ENCODE measurements at regions not wholly inside any gene's neighbourhood (a gene's known extent, or its start where the extent isn't known, plus 50 kb on each side); places are given as distances from the start of the nearest gene placed in this dataset.

DNA sequence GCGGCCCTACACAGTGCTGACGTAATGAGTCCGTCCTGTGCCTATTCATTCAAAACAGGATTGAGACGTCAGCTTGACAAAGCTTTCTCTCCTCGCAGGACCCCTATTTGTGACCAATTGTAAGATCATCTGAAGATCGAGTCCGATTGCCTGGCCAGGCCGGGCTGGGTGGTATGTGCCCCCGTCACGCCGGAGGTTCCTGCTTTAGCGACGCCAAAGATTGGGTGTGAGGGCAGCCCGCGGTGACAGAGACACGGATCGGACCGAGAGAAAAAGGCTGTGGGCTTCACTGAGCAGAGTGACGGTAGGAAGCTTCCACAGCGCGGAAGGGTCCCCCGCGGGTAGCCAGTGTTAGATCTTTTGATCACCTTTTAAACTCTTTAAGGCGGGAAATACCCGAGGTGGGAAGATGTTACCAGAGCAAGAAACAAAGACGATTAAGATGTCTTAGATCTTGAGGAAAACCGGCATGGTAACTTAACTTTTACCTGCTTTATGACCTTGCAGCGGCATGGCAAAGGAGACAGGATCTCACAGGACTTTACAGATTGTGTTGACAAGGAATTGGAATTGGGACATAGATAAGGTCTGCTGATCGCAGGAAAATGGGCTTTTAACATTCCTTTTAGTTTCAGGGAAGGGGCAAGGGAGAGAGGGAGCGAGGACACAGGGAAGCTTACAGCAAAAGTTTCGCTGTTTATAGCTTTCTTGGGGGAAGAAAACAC, 220.0 kb downstream of the METTL4 start:
- TF ChIP-seq, protein P1, sequence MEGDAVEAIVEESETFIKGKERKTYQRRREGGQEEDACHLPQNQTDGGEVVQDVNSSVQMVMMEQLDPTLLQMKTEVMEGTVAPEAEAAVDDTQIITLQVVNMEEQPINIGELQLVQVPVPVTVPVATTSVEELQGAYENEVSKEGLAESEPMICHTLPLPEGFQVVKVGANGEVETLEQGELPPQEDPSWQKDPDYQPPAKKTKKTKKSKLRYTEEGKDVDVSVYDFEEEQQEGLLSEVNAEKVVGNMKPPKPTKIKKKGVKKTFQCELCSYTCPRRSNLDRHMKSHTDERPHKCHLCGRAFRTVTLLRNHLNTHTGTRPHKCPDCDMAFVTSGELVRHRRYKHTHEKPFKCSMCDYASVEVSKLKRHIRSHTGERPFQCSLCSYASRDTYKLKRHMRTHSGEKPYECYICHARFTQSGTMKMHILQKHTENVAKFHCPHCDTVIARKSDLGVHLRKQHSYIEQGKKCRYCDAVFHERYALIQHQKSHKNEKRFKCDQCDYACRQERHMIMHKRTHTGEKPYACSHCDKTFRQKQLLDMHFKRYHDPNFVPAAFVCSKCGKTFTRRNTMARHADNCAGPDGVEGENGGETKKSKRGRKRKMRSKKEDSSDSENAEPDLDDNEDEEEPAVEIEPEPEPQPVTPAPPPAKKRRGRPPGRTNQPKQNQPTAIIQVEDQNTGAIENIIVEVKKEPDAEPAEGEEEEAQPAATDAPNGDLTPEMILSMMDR (IDR thresholded peaks at IDR 0.05; ENCODE audit: borderline replicate concordance, insufficient read depth, low read depth, low read length), result no peak
- no peak overlapping the region for H3K4me3 ChIP-seq (ENCODE audit: low read depth, low read length)

DNA sequence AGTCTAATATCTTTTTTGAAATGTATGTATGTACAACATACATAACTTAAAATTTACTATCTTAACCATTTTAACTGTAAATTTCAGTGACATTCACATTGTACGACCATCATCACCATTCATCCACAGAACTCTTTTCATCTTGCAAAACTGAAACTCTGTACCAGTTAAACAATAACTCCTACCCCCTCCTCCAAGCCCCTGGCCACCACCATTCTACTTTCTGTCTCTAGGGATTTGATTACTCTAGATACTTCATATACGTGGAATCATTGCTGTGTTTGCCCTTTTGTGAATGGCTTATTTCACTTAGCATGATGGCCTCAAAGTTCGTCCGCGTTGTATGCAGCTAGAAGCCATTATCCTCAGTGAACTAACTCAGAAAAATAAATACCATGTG, 217.0 kb downstream of the METTL4 start:
- TF ChIP-seq, protein P1 (IDR thresholded peaks at IDR 0.05; ENCODE audit: borderline replicate concordance, insufficient read depth, low read depth, low read length), result no peak
- no peak overlapping the region for H3K4me3 ChIP-seq (ENCODE audit: low read depth, low read length)

DNA sequence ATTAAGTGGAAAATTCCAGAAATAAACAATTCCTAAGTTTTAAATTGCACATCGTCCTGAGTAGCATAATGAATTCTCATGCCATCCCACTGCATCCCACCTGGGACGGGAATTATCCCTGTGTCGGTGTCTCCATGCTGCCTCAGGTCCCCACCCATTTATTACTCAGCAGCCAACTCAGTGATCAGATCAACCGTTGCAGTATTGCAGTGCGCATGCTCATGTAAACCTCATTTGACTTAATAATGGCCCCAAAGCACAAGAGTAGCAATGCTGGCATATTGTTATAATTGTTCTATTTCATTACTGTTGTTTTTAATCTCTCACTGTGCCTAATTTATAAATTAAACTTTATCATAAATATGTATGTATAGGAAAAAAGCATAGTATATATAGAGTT, 214.4 kb downstream of the METTL4 start:
- H3K4me3 ChIP-seq (ENCODE audit: low read depth, low read length), result no peak overlapping the region

DNA sequence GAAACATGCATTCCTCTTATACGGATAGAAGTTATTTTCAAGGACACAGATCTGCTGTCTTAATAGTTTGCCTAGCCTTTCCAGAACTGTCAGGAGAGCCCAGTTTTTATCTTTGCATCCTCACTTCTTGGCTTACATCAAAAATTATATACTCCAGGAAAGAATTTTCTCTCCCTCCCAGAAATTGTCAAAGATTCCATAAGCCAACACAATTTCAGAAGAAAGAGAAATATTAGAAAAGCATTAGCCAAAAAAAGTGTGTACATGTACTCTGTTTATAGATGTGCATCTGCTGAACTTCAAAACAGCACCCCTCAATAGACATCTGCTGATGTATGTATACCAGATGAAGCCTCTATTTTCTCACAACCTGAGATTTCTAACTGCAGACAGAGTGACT, 210.4 kb downstream of the METTL4 start:
- H3K4me3 ChIP-seq (ENCODE audit: low read depth, low read length), result no peak overlapping the region
- TF ChIP-seq, protein P1 (IDR thresholded peaks at IDR 0.05; ENCODE audit: borderline replicate concordance, insufficient read depth, low read depth, low read length), result no peak

More for the DNA sequence above, 214.4 kb downstream of the METTL4 start:
- TF ChIP-seq, protein P1 (IDR thresholded peaks at IDR 0.05; ENCODE audit: borderline replicate concordance, insufficient read depth, low read depth, low read length), result no peak

DNA sequence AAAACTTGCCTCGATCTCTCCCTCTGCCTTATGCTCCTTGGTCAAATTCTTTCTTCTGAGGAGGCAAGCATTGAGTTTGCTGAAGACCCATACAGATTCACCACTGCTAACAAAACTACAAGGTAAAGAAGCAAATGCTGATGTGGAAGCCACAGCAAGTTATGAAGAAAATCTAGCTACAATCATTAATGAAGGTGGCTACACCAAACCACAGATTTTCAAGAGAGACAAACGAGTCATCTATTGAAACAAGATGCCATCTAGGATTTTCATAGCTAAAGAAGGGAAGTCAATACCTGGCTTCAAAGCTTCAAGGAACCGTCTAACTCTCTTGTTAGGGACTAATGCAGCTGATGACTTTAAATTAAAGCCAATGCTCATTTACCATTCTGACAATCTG, 203.2 kb downstream of the METTL4 start:
- TF ChIP-seq, protein P1 (IDR thresholded peaks at IDR 0.05; ENCODE audit: borderline replicate concordance, insufficient read depth, low read depth, low read length), result no peak
- no peak overlapping the region for H3K4me3 ChIP-seq (ENCODE audit: low read depth, low read length)

DNA sequence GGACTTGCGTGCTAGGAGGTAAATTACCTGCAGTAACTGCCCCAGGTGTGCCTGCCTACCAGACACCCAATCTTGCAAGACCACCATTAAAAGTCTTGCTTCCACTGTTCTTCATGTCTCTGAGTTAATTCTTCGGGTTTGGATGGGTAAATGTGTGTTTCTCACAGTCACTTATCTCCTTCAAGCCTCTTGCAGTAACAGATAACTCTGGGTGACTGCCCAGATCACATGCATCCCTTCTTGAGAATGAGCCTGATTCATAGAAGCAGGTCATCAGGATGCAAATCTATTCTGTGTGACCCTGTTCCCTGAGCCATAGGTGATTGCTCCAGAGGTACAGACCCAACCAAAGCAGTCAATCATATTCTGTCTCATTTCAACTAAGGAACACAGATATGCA, 194.6 kb downstream of the METTL4 start:
- TF ChIP-seq, protein P1 (IDR thresholded peaks at IDR 0.05; ENCODE audit: borderline replicate concordance, insufficient read depth, low read depth, low read length), result no peak
- no peak overlapping the region for H3K4me3 ChIP-seq (ENCODE audit: low read depth, low read length)

DNA sequence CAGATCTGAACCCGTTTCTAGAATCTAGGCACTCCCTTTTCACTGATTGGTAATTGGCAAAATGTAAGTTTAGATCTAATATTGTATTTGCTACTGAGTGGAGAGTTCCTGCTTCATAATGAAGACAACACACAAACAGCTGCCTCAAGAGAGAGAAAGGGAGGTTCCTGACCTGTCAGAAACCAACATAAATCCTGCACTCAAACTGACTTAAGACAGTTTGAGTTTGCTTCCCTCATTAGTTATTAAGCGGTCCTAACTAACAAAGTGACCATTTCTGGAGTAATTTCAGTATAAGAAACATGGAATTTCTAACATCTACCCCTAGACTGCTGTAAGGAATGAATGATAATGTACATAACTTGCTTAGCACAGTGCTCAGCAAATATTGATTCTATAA, 191.2 kb downstream of the METTL4 start:
- no peak overlapping the region for H3K4me3 ChIP-seq (ENCODE audit: low read depth, low read length)
- TF ChIP-seq, protein P1 (IDR thresholded peaks at IDR 0.05; ENCODE audit: borderline replicate concordance, insufficient read depth, low read depth, low read length), result no peak

Measured in GM12875 (cell line).